Hematopoietic multipotent progenitor cell (in vitro differentiated cells): ENCODE measurements at regions not wholly inside any gene's neighbourhood (a gene's known extent, or its start where the extent isn't known, plus 50 kb on each side); places are given as distances from the start of the nearest gene placed in this dataset.

Experiments
- DNase-seq, 3 donors: peaks; one replicate each; pipeline ENCODE4 v3.0.0-alpha.2; 2011 to 2015; ENCODE audit warnings: low read depth in 2 of 3, low spot score in 2 of 3

- no peak for DNase-seq
Measured at GRCh38 chr5:87966213-87966612, 302.4 kb downstream of the TMEM161B start.

GRCh38 chr5:87954121-87954520 is 314.5 kb downstream of the TMEM161B start:
- DNase-seq, result no peak

DNA sequence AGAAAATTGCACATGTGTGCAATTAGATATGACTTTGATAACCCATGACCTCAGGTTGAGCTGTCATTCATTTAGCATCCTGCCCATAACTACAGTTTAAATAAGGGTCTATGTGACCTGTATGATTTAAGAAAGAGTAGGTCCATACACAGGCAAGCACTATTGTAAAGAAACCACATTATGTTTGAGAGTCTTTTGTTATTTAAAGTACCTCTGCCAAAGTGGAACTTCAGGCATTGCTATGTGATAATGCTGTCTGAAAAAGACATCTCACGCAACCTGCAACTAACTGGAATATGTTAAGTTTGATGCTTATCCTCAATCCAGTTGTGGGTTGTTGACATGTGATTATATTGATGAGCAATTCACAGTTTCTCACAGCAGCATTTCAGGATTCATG is 317.0 kb downstream of the TMEM161B start:
- no peak for DNase-seq

- no peak for DNase-seq
Measured at GRCh38 chr5:87949676-87950631, 318.7 kb downstream of the TMEM161B start.

- DNase-seq, result no peak
Measured at GRCh38 chr5:87948486-87948885, 320.2 kb downstream of the TMEM161B start.

- DNase-seq, result no peak
Measured at GRCh38 chr5:87946271-87946670, 322.4 kb downstream of the TMEM161B start.

GRCh38 chr5:87945286-87945650 is 323.4 kb downstream of the TMEM161B start:
- no peak for DNase-seq

DNA sequence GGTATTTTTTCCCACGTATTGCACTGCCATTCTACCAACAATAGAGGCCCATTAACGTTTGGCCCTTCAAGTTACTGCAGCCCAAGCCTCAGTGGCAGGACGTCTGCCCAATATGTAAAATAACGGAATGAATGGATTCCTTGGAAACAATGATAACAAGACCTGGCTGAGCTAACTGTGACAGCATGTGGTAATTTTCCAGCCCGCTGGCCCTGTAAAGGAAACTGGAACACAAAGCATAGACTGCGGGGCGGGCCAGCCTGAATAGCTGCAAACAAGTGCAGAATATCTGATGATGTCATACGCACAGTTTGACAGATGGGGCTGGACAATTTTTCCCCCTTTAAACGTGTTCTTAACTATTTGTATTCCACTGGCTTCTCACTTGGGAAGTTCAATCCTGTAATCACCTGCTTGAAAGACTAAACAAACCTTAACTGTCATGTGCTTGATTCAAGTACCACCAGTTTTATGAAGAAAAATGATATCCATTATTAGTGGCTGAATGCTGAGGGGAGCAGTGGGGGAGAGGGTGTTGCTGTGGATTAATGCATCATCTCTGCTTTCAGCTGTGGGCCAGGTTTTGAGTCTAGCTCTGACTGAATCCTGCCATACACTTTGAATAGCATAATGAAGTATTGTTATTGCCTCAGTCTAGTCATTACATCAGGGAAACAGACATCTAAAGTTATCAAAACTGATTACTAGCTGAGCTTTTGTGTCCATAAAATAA is 323.9 kb downstream of the TMEM161B start:
- no peak for DNase-seq

DNA sequence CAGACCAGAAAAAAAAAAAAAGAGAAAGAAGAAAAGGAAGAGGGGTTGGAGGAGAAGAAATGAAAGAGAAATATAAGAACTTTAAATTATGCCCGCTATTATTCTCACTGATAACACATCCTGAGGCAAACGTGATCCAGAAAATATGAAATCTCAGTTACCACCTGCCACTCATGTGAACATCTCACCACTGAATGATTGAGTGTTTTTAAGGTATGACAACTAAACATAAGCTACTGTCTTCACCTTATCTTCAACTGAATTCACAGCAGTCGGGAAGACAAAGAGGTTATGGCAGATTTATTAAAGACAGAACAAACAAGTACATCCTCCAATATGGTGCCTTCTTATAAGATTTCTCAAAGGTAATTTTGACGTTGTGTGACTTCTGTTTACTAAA is 327.9 kb downstream of the TMEM161B start:
- no peak for DNase-seq

GRCh38 chr5:87936667-87937066 is 332.0 kb downstream of the TMEM161B start:
- DNase-seq, result no peak

GRCh38 chr5:87924436-87924835 is 344.2 kb downstream of the TMEM161B start:
- DNase-seq, result no peak

DNA sequence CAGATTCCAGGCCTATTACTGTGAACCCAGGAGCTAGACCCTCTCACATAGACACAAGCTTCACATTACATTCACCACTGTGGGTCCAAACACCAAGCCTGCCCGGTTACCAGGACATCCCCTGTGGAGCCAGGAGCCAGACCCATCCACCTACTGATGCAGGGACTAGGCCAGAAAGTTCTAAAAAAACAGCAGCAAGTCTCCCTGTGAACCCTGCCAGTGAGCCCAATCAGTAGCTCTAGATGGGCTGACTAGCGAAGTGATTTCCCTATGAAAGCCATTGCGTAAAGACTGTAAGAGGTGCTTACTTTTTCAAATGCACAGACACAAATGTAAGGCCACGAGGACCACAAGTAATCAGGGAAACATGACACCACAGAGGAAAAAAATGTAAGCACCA is 352.3 kb downstream of the TMEM161B start:
- no peak for DNase-seq

DNA sequence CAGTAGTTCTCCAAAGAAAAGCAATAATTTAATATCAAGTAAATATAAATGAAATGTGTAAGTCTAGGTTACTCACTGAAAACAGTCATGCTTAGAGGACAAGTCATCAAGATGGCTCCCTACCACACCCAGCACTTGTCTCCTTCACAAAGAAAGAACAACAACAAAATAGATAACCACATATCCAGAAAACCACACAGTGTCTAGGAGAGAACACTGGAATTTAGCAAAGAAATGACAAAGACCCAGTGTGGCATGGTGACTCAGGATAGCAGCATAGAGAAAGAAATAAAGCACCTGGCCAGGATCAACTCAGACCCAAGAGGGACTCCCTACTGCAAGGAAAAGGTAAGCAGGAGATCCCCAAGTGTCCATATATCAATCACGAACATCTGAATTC is 356.2 kb downstream of the TMEM161B start:
- DNase-seq, result no peak

- no peak for DNase-seq
Measured at GRCh38 chr5:87909382-87909781, 359.3 kb downstream of the TMEM161B start.

DNA sequence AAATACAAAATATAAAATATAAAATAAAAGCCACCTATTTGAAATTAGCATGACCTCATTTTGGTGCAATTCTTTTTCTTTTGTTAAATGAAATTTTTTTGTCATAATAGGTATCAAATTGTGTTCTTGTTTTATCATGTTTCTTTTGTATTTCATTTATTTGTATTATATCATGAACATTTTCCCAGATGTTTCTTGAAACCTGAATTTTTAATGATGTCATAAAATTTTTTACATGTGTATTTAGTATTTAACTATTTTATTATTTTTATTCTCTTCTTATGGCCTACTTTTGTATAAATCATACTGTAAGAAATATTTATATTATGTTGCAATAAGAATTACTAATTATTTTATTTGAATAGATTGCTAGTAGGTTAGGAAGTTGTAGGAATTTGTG is 361.7 kb downstream of the TMEM161B start:
- DNase-seq, result no peak

DNA sequence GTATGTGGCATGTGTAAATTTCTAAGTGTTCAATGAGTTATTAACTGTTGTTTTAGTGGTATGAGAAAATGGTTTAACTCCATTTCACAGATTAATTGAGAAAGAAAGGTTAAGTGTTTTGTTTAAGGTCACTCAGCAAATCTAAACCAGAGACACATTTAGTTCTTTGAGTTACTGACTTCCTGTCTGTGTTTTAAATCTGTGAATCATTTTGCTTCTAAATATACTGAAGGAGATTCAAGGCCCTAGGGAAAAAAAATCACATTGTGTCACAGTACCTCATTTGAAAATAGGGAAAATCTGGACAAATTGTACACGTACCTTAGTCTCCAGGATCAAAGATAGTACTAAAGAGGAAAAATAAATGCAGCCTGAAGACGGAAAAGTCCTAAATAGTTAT is 368.2 kb downstream of the TMEM161B start:
- no peak for DNase-seq

- no peak for DNase-seq
Measured at GRCh38 chr5:87899721-87900131, 368.9 kb downstream of the TMEM161B start.

- no peak for DNase-seq
Measured at GRCh38 chr5:87899208-87899661, 369.4 kb downstream of the TMEM161B start.

DNA sequence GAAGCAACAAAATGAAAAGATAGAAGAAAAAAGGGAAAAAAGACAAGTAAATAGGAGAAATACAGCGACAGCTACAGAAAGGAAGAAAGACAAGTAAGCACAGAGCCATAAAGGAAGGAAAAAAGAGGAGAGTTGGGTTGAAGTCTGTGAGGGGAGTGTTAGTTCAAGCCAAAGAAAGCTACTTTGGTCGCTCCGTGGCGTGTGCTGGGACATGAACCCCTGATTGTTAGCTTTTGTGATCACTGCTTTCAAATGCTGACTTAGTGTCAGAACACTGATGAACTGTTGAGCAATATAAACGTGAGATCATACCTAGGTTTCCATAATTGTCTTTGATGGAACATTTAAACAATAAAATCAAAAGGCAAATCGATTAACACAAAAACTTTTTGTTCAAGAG is 370.1 kb downstream of the TMEM161B start:
- DNase-seq, result no peak

- DNase-seq, result no peak
Measured at GRCh38 chr5:87888139-87888538, 380.5 kb downstream of the TMEM161B start.

GRCh38 chr5:87887247-87887646 is 381.4 kb downstream of the TMEM161B start:
- no peak for DNase-seq

DNA sequence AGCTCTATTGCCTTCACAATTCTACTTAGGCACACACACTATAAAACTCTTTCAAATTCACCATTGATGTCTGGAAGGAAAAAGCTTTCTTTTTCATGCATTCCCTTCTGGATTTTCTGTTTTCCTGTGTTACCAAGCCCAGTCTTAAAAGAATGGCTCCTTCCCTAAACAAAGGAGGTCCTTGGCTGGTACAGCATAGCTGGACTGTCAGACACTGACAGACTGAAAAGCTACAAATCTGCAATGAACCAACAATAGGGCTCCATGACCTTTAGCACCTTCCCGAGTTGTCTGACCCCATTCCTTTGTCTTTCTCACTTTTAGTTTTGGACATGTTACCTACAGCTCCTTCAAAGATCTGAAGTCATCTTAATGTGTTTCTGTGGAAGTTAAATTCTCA is 382.5 kb downstream of the TMEM161B start:
- no peak for DNase-seq
